PC-3 (cell line): ENCODE measurements at regions not wholly inside any gene's neighbourhood (a gene's known extent, or its start where the extent isn't known, plus 50 kb on each side); places are given as distances from the start of the nearest gene placed in this dataset.
A peak's percentile ranks its signal among the peaks of the same experiment; 100 is the strongest.

Experiments
- ATAC-seq: fragments of 200-7000 bp; cut with Tn5 transposase; 2 replicates; pipeline ENCODE4 v1.9.1; 2020; ENCODE audit warnings: mild to moderate bottlenecking, moderate library complexity
- BruUV-seq: library from RNA; stranded (reverse); fragments of 400-500 nt; replicated peaks from 2 replicates; lab custom pipeline; 2021; lab: Mats Ljungman, UMichigan
- CTCF ChIA-PET: fragments of 300-600 bp; sonication (Branson Sonifier 250); formaldehyde crosslinking; loops from one replicate; lab custom pipeline; 2022; ENCODE audit warnings: antibody characterized with exemption; lab: Charles Lee
- POLR2A ChIA-PET: fragments of 300-600 bp; sonication (Branson Sonifier 250); formaldehyde crosslinking; loops from one replicate; lab custom pipeline; 2022; ENCODE audit warnings: antibody characterized with exemption; ENCODE audit not compliant: unreplicated experiment; lab: Charles Lee
- DNase-seq: peaks from one replicate; pipeline ENCODE4 v3.0.0-alpha.2; 2015
- H2AFZ ChIP-seq: fragments of 300-600 bp; sonication (generic); 2 replicates; pipeline ENCODE4 v1.6.0; 2016; ENCODE audit warnings: antibody characterized with exemption, low read length
- H3F3A ChIP-seq: fragments of 300-600 bp; sonication (generic); one replicate; pipeline ENCODE4 v1.6.0; 2017; ENCODE audit warnings: antibody characterized with exemption, low read length, control low read depth, mild to moderate bottlenecking; ENCODE audit not compliant: unreplicated experiment
- H3K27ac ChIP-seq: fragments of 300-600 bp; sonication (generic); 2 replicates; pipeline ENCODE4 v1.5.1; 2016; ENCODE audit warnings: mild to moderate bottlenecking, low read length
- H3K27me3 ChIP-seq: fragments of 300-600 bp; sonication (generic); 2 replicates; pipeline ENCODE4 v1.6.1; 2016; ENCODE audit warnings: low read length, mixed read lengths
- H3K36me3 ChIP-seq: fragments of 300-600 bp; sonication (generic); 2 replicates; pipeline ENCODE4 v1.6.1; 2016; ENCODE audit warnings: low read depth, mixed run types, low read length, mixed read lengths
- H3K4me1 ChIP-seq: fragments of 300-600 bp; sonication (generic); 2 replicates; pipeline ENCODE4 v1.5.1; 2016; ENCODE audit warnings: low read length; ENCODE audit not compliant: insufficient read depth
- H3K4me2 ChIP-seq: fragments of 300-600 bp; sonication (generic); 2 replicates; pipeline ENCODE4 v1.6.0; 2016; ENCODE audit warnings: low read length
- H3K4me3 ChIP-seq: fragments of 300-600 bp; sonication (generic); 2 replicates; pipeline ENCODE4 v1.5.1; 2016; ENCODE audit warnings: mild to moderate bottlenecking, low read length, mixed read lengths
- H3K79me2 ChIP-seq: fragments of 300-600 bp; sonication (generic); 2 replicates; pipeline ENCODE4 v1.6.1; 2017; ENCODE audit warnings: low read length, mixed read lengths
- H3K9ac ChIP-seq: fragments of 300-600 bp; sonication (generic); 2 replicates; pipeline ENCODE4 v1.6.0; 2016; ENCODE audit warnings: mild to moderate bottlenecking, low read length
- H3K9me2 ChIP-seq: fragments of 300-600 bp; sonication (generic); replicated peaks from 2 replicates; pipeline ENCODE4 v1.6.1; 2016; ENCODE audit warnings: mixed run types, low read length, mixed read lengths
- H3K9me3 ChIP-seq: fragments of 300-600 bp; sonication (generic); 2 replicates; pipeline ENCODE4 v1.6.1; 2016; ENCODE audit warnings: low read length, mixed read lengths
- H4K20me1 ChIP-seq: fragments of 300-600 bp; sonication (generic); 2 replicates; pipeline ENCODE4 v1.6.1; 2016; ENCODE audit warnings: low read length, mixed read lengths
- CTCF ChIP-seq: fragments of 300-600 bp; sonication (generic); conservative IDR thresholded peaks from 2 replicates; pipeline ENCODE4 v1.5.1; 2017; ENCODE audit warnings: antibody characterized with exemption, low read depth, mild to moderate bottlenecking, low read length
- EZH2 ChIP-seq: fragments of 300-600 bp; sonication (generic); IDR thresholded peaks from one replicate; pipeline ENCODE4 v1.6.1; 2017; ENCODE audit warnings: antibody characterized with exemption, mild to moderate bottlenecking, low read length; ENCODE audit not compliant: unreplicated experiment
- EZH2phosphoT487 ChIP-seq: fragments of 300-600 bp; sonication (generic); IDR thresholded peaks from 2 replicates; pipeline ENCODE4 v1.6.1; 2018; ENCODE audit warnings: mild to moderate bottlenecking, antibody characterized with exemption, low read length, borderline replicate concordance
- intact Hi-C: fragments of 100-400 bp; cut with micrococcal nuclease; formaldehyde crosslinking; loops from 2 replicates; pipeline ENCODE4 v1.9.0; 2023

DNA sequence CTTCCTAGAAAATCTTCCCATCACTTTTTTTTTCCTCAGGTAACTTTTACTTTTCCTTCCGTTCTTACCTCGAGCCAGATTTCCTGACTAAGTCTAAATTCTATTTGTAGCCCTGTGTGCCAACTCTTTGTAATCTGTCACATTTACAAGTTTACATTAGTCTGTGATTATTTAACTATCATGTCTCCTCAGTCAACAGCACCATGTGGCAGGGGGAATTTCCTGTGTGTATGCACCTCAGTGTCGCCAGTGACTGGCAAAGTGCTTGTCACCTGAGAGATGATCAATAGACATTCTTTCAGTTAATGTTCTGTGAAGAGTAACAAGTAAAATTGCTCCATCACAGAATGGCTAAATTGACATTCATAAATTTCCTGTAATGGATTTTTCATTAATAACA is 468.5 kb downstream of the PDGFC start:
- Histone ChIP-seq H3K27me3 (no peaks in the 10 kb centered on the region), H4K20me1 (no peaks in the 10 kb centered on the region), H3K4me2 (0 out of 2 replicates have a peak overlapping the region, but pooled peaks have one; percentile 26), H3K27ac (no peak overlapping the region), H3K36me3 (no peaks in the 10 kb centered on the region), H3K9me3 (no peaks in the 10 kb centered on the region), H3K4me3 (no peak overlapping the region), H3F3A (no peaks in the 10 kb centered on the region), H3K79me2 (no peaks in the 10 kb centered on the region), H2AFZ (no peak overlapping the region), H3K9ac (no peak overlapping the region), H3K4me1 (peaks cover 7% of the 10 kb centered on the region), H3K9me2 (no peaks in the 10 kb centered on the region)
- POLR2A ChIA-PET = no interaction called here
- ATAC-seq = peak; percentile 74
- BruUV-seq = no TSS peak
- CTCF ChIA-PET = no interaction called here
- TF ChIP-seq EZH2phosphoT487 = no peak
- no peak for TF ChIP-seq CTCF
- no peak for TF ChIP-seq EZH2
- DNase-seq = peak; percentile 29
- intact Hi-C loops = no loop called here

DNA sequence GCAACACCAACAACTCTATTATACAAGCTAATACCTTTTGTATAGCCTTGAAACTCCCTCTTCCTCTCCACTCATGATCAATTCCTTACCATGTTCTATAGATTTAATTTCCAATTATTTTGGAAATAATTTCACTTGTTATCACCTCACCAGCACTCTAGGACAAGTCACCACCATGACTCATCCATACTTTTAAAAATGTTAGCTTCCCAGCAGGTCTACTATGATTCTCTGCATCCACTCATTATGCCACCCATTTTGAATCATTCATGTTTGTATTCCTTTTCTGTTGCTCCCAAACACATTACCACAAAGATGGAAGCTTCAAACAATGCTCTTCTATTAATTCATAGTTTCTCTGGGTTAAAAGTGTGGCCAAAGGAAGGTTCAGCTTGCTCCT is 469.6 kb downstream of the PDGFC start:
- CTCF ChIA-PET = no interaction called here
- no peaks in the 10 kb centered on the region for H3K36me3 ChIP-seq
- DNase-seq (no peak), ATAC-seq (no peak)
- no peak for TF ChIP-seq CTCF
- no peak for TF ChIP-seq EZH2phosphoT487
- no peak for TF ChIP-seq EZH2
- H3K4me3 ChIP-seq = no peak overlapping the region
- POLR2A ChIA-PET = no interaction called here
- H3K27me3 ChIP-seq = no peaks in the 10 kb centered on the region
- no peak overlapping the region for H3K4me2 ChIP-seq
- no peaks in the 10 kb centered on the region for H3K9me3 ChIP-seq
- no peak overlapping the region for H3K27ac ChIP-seq
- no peaks in the 10 kb centered on the region for H3K79me2 ChIP-seq
- no peak overlapping the region for H3K9ac ChIP-seq
- no peaks in the 10 kb centered on the region for H4K20me1 ChIP-seq
- H3K4me1 ChIP-seq = peaks cover 7% of the 10 kb centered on the region
- intact Hi-C loops = no loop called here
- H2AFZ ChIP-seq = no peak overlapping the region
- BruUV-seq = no TSS peak
- no peaks in the 10 kb centered on the region for H3K9me2 ChIP-seq
- H3F3A ChIP-seq = no peaks in the 10 kb centered on the region

DNA sequence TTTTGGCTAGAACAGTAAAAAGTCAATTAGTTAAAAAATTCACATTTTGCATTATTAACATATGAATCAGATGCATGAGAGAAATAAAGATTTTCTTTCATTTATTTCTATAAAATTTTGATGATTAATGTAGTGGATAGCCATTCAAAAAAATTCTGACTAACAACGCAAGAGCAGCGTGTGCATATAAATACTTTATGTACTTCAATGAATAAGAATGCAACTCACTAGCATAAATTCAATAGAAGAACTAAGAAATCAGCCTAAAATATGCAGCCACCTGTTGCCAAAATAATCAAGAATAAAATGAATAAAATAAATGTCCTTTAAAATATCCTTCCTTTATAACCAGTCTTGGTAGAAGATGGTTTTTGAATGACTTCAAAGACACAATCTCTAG is 471.9 kb downstream of the PDGFC start:
- H4K20me1 ChIP-seq = no peaks in the 10 kb centered on the region
- H3K36me3 ChIP-seq = no peaks in the 10 kb centered on the region
- H3K4me1 ChIP-seq = peaks cover 15% of the 10 kb centered on the region
- no peak overlapping the region for H3K4me3 ChIP-seq
- no peaks in the 10 kb centered on the region for H3F3A ChIP-seq
- H3K79me2 ChIP-seq = no peaks in the 10 kb centered on the region
- no peak for TF ChIP-seq CTCF
- no peak for TF ChIP-seq EZH2
- no peak for TF ChIP-seq EZH2phosphoT487
- H3K9me3 ChIP-seq = no peaks in the 10 kb centered on the region
- DNase-seq (no peak), ATAC-seq (no peak)
- CTCF ChIA-PET = no interaction called here
- POLR2A ChIA-PET = no interaction called here
- intact Hi-C loops = loop anchor here (5.0 kb wide), 1 partner anchor 83 kb away; no protein-coding TSS in a partner anchor
- no peaks in the 10 kb centered on the region for H3K9me2 ChIP-seq
- no peak overlapping the region for H3K4me2 ChIP-seq
- H3K9ac ChIP-seq = no peak overlapping the region
- H3K27me3 ChIP-seq = no peaks in the 10 kb centered on the region
- BruUV-seq = no TSS peak
- H2AFZ ChIP-seq = no peak overlapping the region
- no peak overlapping the region for H3K27ac ChIP-seq
